ENCODE measurements at regions not wholly inside any gene's neighbourhood (a gene's known extent, or its start where the extent isn't known, plus 50 kb on each side); places are given as distances from the start of the nearest gene placed in this dataset.
"Not testable (repeated sequence)": the region's sequence is repeated elsewhere in the genome, so short reads cannot be mapped to it uniquely, and the experiment has no call there.

DNA sequence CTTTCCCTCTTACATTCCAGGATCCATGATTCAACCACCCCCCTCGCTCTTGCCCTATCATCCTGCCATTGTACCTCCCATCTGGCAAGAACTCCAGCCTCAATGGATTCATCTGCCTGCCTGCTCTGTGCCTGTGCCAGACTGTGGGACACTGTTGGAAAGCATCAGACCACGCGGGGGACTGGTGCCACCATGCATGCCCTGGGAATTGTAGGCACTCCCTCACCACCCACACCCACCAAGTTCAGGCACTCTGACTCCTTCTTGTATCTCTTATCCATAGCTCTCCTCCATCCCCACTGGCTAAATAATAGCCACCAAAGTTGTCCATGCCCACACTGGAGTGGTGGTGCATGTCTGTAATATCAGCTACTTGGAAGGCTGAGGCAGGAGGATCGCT is 143.8 kb downstream of the TPRA1 start:
- no peak for ATAC-seq
- H3K27me3 Mint-ChIP-seq = peaks cover 2% of the 10 kb centered on the region
- CTCF ChIA-PET = no interaction called here

DNA sequence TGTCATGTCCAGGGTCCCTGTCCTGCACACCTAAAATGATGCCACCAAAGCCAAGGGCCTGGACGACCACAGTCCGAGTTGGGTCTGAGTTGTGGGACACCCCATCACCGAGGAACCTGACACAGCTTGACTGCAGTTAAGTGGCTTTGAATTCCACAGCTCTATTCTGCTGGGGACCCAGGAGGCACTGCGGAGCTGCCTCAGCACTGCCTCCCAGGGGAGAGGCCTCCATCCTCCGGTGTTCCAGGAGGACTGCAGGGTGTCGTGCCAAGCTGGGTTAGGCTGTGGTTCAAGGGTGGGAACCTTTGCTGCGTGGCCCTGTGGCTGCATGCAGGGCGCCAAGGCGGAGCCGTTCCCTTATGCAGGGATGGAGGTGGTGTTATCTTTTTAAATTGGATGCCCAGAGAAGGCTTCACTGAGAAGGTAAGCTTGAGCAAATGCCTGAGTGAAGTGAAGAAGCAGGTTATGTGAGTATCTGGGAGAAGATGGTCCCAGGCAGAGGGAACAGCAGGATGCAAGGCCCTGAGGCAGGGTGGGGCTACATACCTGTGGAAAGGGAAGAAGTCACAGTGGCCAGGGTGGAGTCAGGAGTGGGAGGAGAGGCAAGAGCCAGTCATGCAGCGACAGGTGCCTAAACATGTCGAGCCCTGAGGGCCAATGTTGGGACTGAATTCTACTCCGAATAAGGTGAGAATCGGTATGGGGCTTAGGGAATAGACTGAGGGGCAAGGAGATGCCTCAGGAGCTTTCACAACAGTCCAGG is 144.8 kb downstream of the TPRA1 start:
- Mint-ChIP-seq H3K4me1 (no peaks in the 10 kb centered on the region), H3K36me3 (ENCODE audit: low read depth) (no peaks in the 10 kb centered on the region), H3K27ac (no peak overlapping the region), H3K27me3 (peaks cover 2% of the 10 kb centered on the region), H3K4me3 (no peak overlapping the region), H3K9me3 (ENCODE audit: low read depth) (no peaks in the 10 kb centered on the region)
- ChIA-PET POLR2A (no interaction called here), CTCF (no interaction called here)
- ATAC-seq (no peak), DNase-seq (no peak)
- intact Hi-C loops (cut with DNase I, micrococcal nuclease) = no loop called here

More for the DNA sequence above, 143.8 kb downstream of the TPRA1 start:
- POLR2A ChIA-PET = no interaction called here
- H3K27ac Mint-ChIP-seq = no peak overlapping the region
- H3K4me3 Mint-ChIP-seq = no peak overlapping the region
- intact Hi-C loops (cut with DNase I, micrococcal nuclease) = no loop called here
- H3K4me1 Mint-ChIP-seq = no peaks in the 10 kb centered on the region
- H3K36me3 Mint-ChIP-seq (ENCODE audit: low read depth) = no peaks in the 10 kb centered on the region
- no peak for DNase-seq
- no peaks in the 10 kb centered on the region for H3K9me3 Mint-ChIP-seq (ENCODE audit: low read depth)

DNA sequence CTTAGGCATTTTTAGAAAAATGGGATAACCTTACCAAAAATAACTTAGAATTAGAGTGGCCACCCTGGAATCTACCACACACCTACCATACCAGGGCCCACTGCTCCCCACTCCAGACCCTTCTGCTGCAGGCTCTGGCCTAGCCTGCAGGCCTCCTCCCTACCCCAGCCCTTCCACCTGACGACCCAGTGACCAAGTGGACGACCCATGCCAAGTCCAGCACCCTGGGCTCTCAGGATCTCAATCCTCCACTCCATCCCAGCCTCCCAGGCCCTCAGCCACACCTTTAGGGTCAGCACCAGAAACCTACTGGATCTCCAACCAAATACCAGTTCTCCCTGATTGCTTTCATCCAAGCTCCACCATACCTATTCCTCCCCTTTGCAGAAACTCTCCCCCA is 145.8 kb downstream of the TPRA1 start:
- intact Hi-C loops (cut with DNase I, micrococcal nuclease) = no loop called here
- ChIA-PET CTCF (interaction anchor here (0.6 kb wide), 1 partner anchor 26 kb away, joined by 3 read pairs; no protein-coding TSS in a partner anchor), POLR2A (no interaction called here)
- no peak for DNase-seq
- no peak overlapping the region for H3K4me3 Mint-ChIP-seq
- ATAC-seq = no peak
- no peaks in the 10 kb centered on the region for H3K9me3 Mint-ChIP-seq (ENCODE audit: low read depth)
- H3K4me1 Mint-ChIP-seq = no peaks in the 10 kb centered on the region
- H3K36me3 Mint-ChIP-seq (ENCODE audit: low read depth) = no peaks in the 10 kb centered on the region
- peaks cover 2% of the 10 kb centered on the region for H3K27me3 Mint-ChIP-seq
- H3K27ac Mint-ChIP-seq = no peak overlapping the region

DNA sequence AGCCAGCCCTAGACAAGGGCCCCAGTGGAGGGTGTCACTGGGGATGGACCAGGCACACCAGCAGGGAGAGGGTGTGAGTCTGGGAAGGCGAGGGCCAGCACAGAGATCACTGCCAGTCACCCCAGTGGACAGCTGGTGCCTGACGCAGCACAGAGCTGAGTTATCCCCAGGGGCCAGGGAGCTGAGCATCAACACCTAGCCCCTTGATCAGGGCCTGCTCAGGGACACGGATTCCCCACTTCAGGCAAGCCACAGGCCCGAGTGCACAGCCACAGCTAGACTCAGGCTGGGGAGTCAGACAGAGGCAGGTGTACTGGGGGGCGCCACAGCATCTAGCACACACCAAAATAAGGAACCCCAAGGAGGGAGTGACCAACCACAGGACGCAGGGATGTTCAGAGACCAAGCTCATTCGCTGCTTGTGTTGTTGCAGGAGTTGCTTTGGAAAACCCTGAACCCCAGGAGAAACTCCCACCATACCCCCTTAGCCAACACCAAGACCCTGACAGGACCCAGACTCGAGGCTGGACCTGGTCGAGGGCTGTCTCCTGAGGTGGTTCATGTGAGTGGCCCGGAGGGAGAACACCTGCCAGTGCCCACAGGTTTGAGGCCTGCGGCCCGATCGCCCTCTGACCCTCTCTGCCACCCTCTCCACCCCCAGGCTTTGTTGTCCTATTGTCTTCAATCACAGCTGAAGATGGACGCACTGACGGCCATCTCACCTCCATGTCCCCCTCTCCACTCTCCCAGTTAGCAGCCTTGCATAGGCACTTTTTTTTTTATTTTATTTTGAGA is 146.8 kb downstream of the TPRA1 start:
- Mint-ChIP-seq H3K9me3 (ENCODE audit: low read depth) (no peaks in the 10 kb centered on the region), H3K4me1 (no peaks in the 10 kb centered on the region), H3K27ac (no peak overlapping the region), H3K4me3 (no peak overlapping the region), H3K36me3 (ENCODE audit: low read depth) (no peaks in the 10 kb centered on the region), H3K27me3 (peaks cover 2% of the 10 kb centered on the region)
- ATAC-seq (no peak), DNase-seq (no peak)
- intact Hi-C loops (cut with DNase I, micrococcal nuclease) = no loop called here
- CTCF ChIA-PET = interaction anchor here (1.6 kb wide), 1 partner anchor 12 kb away, joined by 4 read pairs; no protein-coding TSS in a partner anchor
- POLR2A ChIA-PET = no interaction called here

DNA sequence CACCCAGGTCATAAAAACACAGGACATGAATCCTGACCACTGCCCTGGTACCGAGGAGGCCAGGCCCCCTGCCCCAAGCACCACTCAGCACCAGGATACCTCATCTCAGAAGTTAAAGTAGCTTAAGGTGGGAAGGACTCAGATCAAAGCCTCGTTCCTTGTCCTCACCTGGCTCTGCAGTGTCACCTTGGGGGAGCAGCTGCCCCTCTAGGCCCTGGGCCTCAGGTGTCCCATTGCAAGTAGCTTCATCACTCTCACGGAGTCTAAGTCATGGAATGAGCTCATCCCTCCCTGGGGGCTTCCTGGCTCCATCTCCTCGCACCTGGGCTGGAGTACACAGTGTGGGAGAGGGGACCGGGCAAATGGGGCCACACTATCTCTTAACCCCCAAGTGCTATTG is 148.0 kb downstream of the TPRA1 start:
- intact Hi-C loops (cut with DNase I, micrococcal nuclease) = no loop called here
- no peak overlapping the region for H3K27ac Mint-ChIP-seq
- H3K4me1 Mint-ChIP-seq = no peaks in the 10 kb centered on the region
- no peak for DNase-seq
- H3K27me3 Mint-ChIP-seq = peaks cover 2% of the 10 kb centered on the region
- no peaks in the 10 kb centered on the region for H3K9me3 Mint-ChIP-seq (ENCODE audit: low read depth)
- H3K4me3 Mint-ChIP-seq = no peak overlapping the region
- ATAC-seq = no peak
- ChIA-PET CTCF (interaction anchor here (1.6 kb wide), 1 partner anchor 13 kb away, joined by 4 read pairs; no protein-coding TSS in a partner anchor), POLR2A (no interaction called here)
- no peaks in the 10 kb centered on the region for H3K36me3 Mint-ChIP-seq (ENCODE audit: low read depth)

DNA sequence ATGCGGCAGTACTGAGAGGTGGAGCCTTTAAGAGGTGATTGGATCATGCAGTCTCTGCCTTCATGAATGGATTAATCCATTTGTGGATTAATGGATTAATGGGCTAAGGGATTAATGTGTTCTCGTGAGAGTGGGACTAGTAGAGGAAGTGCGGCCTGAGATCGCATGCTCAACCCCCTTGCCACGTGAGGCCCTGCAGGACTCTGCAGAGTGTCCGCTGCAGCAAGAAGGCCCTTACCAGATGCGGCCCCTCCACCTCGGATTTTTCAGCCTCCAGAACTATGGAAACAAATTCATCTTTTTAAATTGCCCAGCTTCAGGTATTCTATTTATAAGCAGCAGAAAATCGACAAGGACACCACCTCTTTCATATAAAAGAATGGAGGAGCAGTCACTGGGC is 148.8 kb downstream of the TPRA1 start:
- Mint-ChIP-seq H3K9me3 (ENCODE audit: low read depth) (no peaks in the 10 kb centered on the region), H3K36me3 (ENCODE audit: low read depth) (no peaks in the 10 kb centered on the region), H3K4me3 (no peak overlapping the region), H3K27ac (no peak overlapping the region), H3K27me3 (peaks cover 4% of the 10 kb centered on the region), H3K4me1 (no peaks in the 10 kb centered on the region)
- ATAC-seq (no peak), DNase-seq (no peak)
- CTCF ChIA-PET = interaction anchor here (1.6 kb wide), 1 partner anchor 14 kb away, joined by 4 read pairs; no protein-coding TSS in a partner anchor
- intact Hi-C loops (cut with DNase I, micrococcal nuclease) = no loop called here
- POLR2A ChIA-PET = no interaction called here

DNA sequence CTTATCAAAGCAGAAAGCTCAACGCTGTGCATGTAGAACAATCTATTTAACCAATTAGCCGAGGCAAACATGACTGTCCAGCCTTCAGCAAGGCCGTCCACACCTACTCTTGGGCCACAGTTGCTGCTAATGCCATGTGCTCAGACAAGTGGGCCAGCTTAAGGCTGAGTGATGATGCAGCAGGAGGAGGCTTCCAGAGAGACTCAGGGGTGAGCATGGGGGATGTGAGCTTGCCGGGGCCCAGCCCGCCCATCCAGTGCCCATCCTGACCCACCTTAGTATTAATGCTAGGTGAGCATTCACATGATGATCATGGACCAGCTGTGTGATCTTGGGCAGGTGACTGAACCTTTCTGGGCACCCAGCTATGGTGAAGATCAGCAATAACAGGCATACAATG is 150.1 kb downstream of the TPRA1 start:
- Mint-ChIP-seq H3K27me3 (peaks cover 2% of the 10 kb centered on the region), H3K27ac (no peak overlapping the region), H3K36me3 (ENCODE audit: low read depth) (no peaks in the 10 kb centered on the region), H3K4me1 (no peaks in the 10 kb centered on the region), H3K9me3 (ENCODE audit: low read depth) (no peaks in the 10 kb centered on the region), H3K4me3 (no peak overlapping the region)
- POLR2A ChIA-PET = no interaction called here
- ATAC-seq (no peak), DNase-seq (no peak)
- intact Hi-C loops (cut with DNase I, micrococcal nuclease) = no loop called here
- CTCF ChIA-PET = interaction anchor here (0.7 to 1.1 kb wide), 3 partner anchors 12 to 32 kb away, joined by 3 to 4 read pairs (median 3); no protein-coding TSS in a partner anchor

DNA sequence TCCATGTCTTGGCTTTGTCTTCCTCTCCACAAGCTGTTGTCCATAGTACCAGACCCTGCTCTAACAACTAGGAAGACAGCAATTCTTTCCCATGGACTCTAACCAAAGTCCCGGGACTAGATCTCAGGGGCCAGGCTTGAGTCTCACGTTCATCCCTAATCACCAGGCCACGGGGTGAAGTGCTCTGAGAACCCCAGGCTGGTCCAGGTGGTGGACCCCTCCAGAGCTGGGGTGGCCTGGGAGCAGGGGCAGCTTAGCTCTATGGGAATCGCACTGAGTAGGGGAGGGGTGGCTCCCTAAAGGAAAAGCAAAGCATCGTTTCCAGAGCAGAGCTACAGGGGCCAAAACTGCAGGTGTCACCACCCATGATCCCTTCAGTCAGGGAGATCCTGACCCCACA is 150.9 kb downstream of the TPRA1 start:
- Mint-ChIP-seq H3K27me3 (peaks cover 2% of the 10 kb centered on the region), H3K4me3 (no peak overlapping the region), H3K36me3 (ENCODE audit: low read depth) (no peaks in the 10 kb centered on the region), H3K27ac (no peak overlapping the region), H3K9me3 (ENCODE audit: low read depth) (no peaks in the 10 kb centered on the region), H3K4me1 (no peaks in the 10 kb centered on the region)
- ChIA-PET POLR2A (no interaction called here), CTCF (interaction anchor here (0.7 to 1.1 kb wide), 2 partner anchors 11 to 13 kb away, joined by 3 to 4 read pairs; no protein-coding TSS in a partner anchor)
- no peak for ATAC-seq
- DNase-seq = no peak
- intact Hi-C loops (cut with DNase I, micrococcal nuclease) = no loop called here

DNA sequence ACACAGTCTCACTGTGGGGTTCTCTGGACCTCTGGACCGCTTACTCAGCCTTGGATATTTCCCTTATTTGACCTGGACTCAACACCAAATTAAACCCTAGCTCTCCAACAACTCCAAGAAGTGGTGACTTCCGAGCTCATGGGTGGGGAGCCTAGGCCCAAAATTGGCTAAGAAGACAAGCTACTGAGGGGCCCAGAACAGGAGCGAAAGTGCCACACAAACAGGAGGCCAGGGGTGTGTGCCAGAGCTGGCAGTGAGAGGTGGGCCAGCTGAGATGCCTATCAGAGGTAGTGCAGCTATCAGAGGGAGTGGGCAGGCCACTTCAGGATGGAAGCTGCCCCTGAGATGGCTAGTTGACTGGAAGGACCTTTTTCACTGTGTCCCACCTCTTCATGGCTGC is 151.1 kb upstream of the PRR20G start:
- POLR2A ChIA-PET = no interaction called here
- CTCF ChIA-PET = no interaction called here
- Mint-ChIP-seq H3K27me3 (peaks cover 2% of the 10 kb centered on the region), H3K36me3 (ENCODE audit: low read depth) (no peaks in the 10 kb centered on the region), H3K4me3 (no peak overlapping the region), H3K4me1 (no peaks in the 10 kb centered on the region), H3K9me3 (ENCODE audit: low read depth) (no peaks in the 10 kb centered on the region), H3K27ac (no peak overlapping the region)
- intact Hi-C loops (cut with DNase I, micrococcal nuclease) = no loop called here
- no peak for ATAC-seq
- DNase-seq = no peak

DNA sequence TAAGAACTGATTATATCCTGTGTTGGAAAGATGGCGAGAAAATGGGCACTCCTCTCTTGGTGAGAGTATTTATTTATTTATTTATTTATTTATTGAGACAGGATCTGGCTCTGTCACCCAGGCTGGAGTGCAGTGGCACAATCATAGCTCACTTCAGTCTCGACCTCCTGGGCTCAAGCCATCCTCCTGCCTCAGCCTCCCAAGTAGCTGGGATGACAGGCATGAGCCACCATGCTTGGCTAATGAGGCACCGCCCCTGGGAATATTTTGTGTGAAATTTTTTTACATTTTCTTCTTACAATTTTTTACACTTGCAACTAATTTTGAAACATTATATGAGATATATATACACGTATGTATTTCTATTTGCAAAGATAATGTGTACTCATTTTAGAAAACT is 150.5 kb upstream of the PRR20G start:
- Mint-ChIP-seq H3K4me3 (no peak overlapping the region), H3K36me3 (ENCODE audit: low read depth) (no peaks in the 10 kb centered on the region), H3K4me1 (no peaks in the 10 kb centered on the region), H3K27ac (no peak overlapping the region), H3K9me3 (ENCODE audit: low read depth) (no peaks in the 10 kb centered on the region), H3K27me3 (peaks cover 2% of the 10 kb centered on the region)
- no peak for DNase-seq
- ChIA-PET POLR2A (no interaction called here), CTCF (no interaction called here)
- intact Hi-C loops (cut with DNase I, micrococcal nuclease) = no loop called here
- ATAC-seq = no peak

DNA sequence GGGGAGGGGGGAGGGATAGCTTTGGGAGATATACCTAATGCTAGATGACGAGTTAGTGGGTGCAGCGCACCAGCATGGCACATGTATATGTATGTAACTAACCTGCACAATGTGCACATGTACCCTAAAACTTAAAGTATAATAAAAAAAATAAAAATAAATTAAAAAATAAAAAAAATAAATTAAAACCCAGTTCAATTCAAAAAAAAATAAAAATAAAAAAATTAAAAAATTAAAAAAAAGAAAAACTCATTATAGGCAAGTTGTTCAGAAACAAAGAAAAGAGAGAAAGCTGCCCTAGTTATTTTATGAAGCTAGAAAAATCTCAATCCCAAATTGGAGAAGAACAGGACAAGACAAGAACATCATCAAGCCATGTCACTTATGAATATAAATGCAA is 147.5 kb upstream of the PRR20G start:
- H3K36me3 Mint-ChIP-seq (ENCODE audit: low read depth); H3K9me3 Mint-ChIP-seq (ENCODE audit: low read depth); DNase-seq; ATAC-seq; POLR2A ChIA-PET; H3K4me1 Mint-ChIP-seq; intact Hi-C loops (cut with DNase I, micrococcal nuclease); H3K27ac Mint-ChIP-seq; CTCF ChIA-PET; H3K4me3 Mint-ChIP-seq; H3K27me3 Mint-ChIP-seq: not testable (repeated sequence)

DNA sequence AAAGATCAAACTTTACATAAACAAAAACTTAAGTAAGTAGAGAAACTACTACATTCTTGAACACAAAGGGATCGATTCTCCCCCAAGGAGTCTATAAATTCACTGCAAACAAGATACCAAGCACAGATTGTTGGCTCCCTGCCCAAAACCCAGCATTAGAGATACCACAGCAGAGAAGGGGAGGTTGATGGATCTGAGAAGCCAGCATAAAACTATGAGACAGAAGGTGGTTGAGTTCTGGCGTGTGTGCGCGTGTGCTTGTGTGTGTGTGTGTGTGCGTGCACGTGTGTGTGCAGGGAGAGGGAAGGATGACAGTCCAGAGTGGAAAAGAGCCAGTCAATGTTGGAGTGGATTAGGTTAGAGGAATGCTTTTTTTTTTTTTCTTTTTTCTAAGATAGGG is 143.2 kb upstream of the PRR20G start:
- DNase-seq (no peak), ATAC-seq (no peak)
- H3K4me1 Mint-ChIP-seq = no peaks in the 10 kb centered on the region
- H3K4me3 Mint-ChIP-seq = no peak overlapping the region
- no peak overlapping the region for H3K27ac Mint-ChIP-seq
- POLR2A ChIA-PET = no interaction called here
- H3K9me3 Mint-ChIP-seq (ENCODE audit: low read depth) = no peaks in the 10 kb centered on the region
- H3K36me3 Mint-ChIP-seq (ENCODE audit: low read depth) = no peaks in the 10 kb centered on the region
- CTCF ChIA-PET = no interaction called here
- intact Hi-C loops (cut with DNase I, micrococcal nuclease) = no loop called here
- H3K27me3 Mint-ChIP-seq = peaks cover 32% of the 10 kb centered on the region

Measured in activated CD4-positive, alpha-beta T cell treated with anti-CD3 and anti-CD28 coated beads for 36 hours (primary cell).